Thoracic aorta (tissue), 2 donors: ENCODE measurements at regions not wholly inside any gene's neighbourhood (a gene's known extent, or its start where the extent isn't known, plus 50 kb on each side); places are given as distances from the start of the nearest gene placed in this dataset.

Source experiments
- ATAC-seq: fragments of 150-250 bp; one replicate; pipeline ENCODE4 v1.8.0; 2017; ENCODE audit warnings: low read depth; ENCODE audit not compliant: insufficient number of reproducible peaks, low FRiP score
- DNase-seq: peaks from one replicate; pipeline ENCODE4 v3.0.0-alpha.2; 2020; ENCODE audit warnings: low spot score
- H3K27ac ChIP-seq, 2 donors: fragments of 200-600 bp; sonication (generic); 1 replicate in 1 of 2; 2 replicates in 1 of 2; pipeline ENCODE4 v1.5.1; 2016; ENCODE audit warnings: mild to moderate bottlenecking in 2 of 2, moderate library complexity in 2 of 2
- H3K27me3 ChIP-seq: fragments of 200-600 bp; sonication (generic); replicated peaks from 2 replicates; pipeline ENCODE4 v1.6.0; 2016; ENCODE audit warnings: mild to moderate bottlenecking; ENCODE audit not compliant: insufficient read depth
- H3K36me3 ChIP-seq: fragments of 200-600 bp; sonication (generic); one replicate; pipeline ENCODE4 v1.5.1; 2016
- H3K4me1 ChIP-seq, 2 donors: fragments of 200-600 bp; sonication (generic); 1 replicate in 1 of 2; 2 replicates in 1 of 2; pipeline versions ENCODE4 v1.5.1 to v1.6.0; 2016; ENCODE audit warnings: low read depth in 2 of 2, mild to moderate bottlenecking in 1 of 2; ENCODE audit not compliant: control insufficient read depth in 1 of 2
- H3K4me3 ChIP-seq: fragments of 200-600 bp; sonication (generic); 2 replicates; pipeline ENCODE4 v1.5.1; 2016; ENCODE audit warnings: mild to moderate bottlenecking
- H3K9me3 ChIP-seq: fragments of 200-600 bp; sonication (generic); 2 replicates; pipeline ENCODE4 v1.5.1; 2016
- TF ChIP-seq, protein P1 (sequence below): fragments of 200-600 bp; sonication (generic); IDR thresholded peaks from one replicate; pipeline ENCODE4 v1.5.1; 2019; ENCODE audit warnings: antibody characterized with exemption

DNA sequence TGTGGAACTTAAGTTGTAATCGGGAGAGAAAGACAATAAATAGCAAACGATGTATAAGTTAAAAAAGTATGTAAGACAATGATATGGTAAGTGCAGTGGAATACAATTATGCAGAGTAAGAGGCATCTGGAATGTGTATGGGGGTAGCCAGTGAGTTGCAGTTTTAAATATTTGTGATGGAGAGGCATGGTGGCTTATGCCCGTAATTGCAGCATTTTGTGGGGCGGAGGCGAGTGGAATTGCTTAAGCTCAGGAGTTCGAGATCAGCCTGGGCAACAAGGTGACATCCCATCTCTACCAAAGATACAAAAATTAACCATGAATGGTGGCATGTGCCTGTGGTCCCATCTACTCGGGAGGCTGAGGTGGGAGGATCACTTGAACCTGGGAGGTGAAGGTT is 52.5 kb upstream of the WDFY3 start:
- H3K27ac ChIP-seq, result no peak overlapping the region
- DNase-seq, result no peak
- H3K9me3 ChIP-seq, result no peaks in the 10 kb centered on the region
- no peaks in the 10 kb centered on the region for H3K36me3 ChIP-seq
- TF ChIP-seq, protein P1, sequence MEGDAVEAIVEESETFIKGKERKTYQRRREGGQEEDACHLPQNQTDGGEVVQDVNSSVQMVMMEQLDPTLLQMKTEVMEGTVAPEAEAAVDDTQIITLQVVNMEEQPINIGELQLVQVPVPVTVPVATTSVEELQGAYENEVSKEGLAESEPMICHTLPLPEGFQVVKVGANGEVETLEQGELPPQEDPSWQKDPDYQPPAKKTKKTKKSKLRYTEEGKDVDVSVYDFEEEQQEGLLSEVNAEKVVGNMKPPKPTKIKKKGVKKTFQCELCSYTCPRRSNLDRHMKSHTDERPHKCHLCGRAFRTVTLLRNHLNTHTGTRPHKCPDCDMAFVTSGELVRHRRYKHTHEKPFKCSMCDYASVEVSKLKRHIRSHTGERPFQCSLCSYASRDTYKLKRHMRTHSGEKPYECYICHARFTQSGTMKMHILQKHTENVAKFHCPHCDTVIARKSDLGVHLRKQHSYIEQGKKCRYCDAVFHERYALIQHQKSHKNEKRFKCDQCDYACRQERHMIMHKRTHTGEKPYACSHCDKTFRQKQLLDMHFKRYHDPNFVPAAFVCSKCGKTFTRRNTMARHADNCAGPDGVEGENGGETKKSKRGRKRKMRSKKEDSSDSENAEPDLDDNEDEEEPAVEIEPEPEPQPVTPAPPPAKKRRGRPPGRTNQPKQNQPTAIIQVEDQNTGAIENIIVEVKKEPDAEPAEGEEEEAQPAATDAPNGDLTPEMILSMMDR, result no peak
- ATAC-seq, result no peak
- H3K4me3 ChIP-seq, result no peak overlapping the region
- no peaks in the 10 kb centered on the region for H3K27me3 ChIP-seq
- no peaks in the 10 kb centered on the region for H3K4me1 ChIP-seq

DNA sequence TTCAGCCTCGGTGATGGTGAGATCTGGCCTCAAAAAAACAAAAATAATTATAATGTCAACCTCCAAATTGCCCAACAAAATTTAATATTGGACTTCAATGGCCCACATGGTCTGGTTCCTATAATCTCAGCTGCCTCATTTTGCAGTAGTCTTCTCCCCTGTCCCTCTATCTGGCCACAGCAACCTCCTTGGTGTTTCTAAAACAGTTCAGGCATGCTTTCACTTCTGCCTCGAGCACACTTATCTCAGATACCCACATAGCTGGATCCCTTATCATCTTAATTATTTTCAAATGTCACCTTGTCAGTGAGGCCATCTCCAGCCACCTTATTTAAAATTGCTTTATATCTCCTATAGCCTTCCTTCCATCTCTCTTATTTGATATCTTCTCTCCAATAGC is 52.9 kb upstream of the WDFY3 start:
- Histone ChIP-seq H3K9me3 (no peaks in the 10 kb centered on the region), H3K27me3 (no peaks in the 10 kb centered on the region), H3K27ac (no peak overlapping the region), H3K4me3 (no peak overlapping the region), H3K36me3 (no peaks in the 10 kb centered on the region), H3K4me1 (no peaks in the 10 kb centered on the region)
- ATAC-seq (no peak), DNase-seq (no peak)
- TF ChIP-seq, protein P1, result no peak

DNA sequence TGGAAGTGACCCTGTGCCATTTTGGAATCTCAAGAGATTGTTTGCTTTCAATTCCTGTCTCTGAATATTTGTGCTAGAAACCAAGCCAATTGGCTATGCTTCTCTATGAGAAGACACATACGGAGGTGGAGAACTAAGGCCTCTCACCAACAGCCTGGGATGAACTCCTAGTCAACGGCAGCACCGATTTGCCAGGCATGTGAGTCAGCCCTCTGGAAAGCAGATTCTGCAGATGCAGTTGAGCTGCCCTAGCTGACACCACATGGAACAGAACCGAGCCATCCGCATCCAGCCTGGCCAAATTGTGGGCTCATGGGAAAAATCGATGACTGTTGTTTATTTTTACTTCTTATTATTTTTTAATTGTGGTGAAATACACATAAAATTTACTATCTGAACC is 58.2 kb upstream of the WDFY3 start:
- ATAC-seq (no peak), DNase-seq (no peak)
- Histone ChIP-seq H3K27me3 (no peaks in the 10 kb centered on the region), H3K9me3 (no peaks in the 10 kb centered on the region), H3K4me3 (no peak overlapping the region), H3K27ac (no peak overlapping the region), H3K36me3 (no peaks in the 10 kb centered on the region), H3K4me1 (no peaks in the 10 kb centered on the region)
- TF ChIP-seq, protein P1, result no peak

DNA sequence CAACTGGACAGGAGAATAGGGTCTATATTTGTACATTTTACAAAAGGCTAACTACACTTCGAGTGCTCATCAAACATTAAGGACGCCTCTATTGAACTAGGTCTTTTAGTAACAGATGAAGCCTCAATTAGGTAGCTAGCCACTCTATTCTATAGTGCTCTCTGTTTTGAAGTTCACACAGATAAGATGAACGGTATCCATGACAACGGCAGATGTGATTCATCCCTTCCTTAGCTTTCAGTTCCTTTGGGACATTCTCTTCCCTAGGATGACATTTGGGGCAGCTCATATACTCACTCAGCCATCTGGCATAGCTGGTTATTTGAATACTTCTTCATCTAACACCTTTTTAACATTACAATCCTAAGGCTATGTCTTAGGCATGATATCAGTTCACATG is 62.4 kb upstream of the WDFY3 start:
- Histone ChIP-seq H3K27me3 (no peaks in the 10 kb centered on the region), H3K9me3 (peaks cover 4% of the 10 kb centered on the region), H3K4me1 (no peaks in the 10 kb centered on the region), H3K27ac (no peak overlapping the region), H3K4me3 (no peak overlapping the region), H3K36me3 (no peaks in the 10 kb centered on the region)
- DNase-seq (no peak), ATAC-seq (no peak)
- TF ChIP-seq, protein P1, result no peak

DNA sequence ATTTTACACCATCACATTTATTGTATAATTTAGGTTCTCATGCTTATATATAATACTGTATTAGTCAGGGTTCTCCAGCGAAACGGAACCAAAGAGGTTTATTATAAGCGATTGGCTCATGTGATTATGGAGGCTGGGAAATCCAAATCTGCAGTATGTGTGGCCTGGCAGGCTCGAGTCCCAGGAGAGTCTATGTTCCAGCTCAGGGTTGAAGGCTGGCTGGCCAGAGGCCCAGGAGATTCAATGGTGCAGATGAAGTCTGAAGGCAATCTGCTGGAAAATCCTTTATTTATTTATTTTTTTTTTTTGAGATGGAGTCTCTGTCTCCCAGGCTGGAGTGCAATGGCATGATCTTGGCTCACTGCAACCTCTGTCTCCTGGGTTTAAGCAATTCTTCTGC is 63.0 kb upstream of the WDFY3 start:
- no peak for DNase-seq
- Histone ChIP-seq H3K4me1 (no peaks in the 10 kb centered on the region), H3K27ac (no peak overlapping the region), H3K4me3 (no peak overlapping the region), H3K9me3 (peaks cover 4% of the 10 kb centered on the region), H3K36me3 (no peaks in the 10 kb centered on the region), H3K27me3 (no peaks in the 10 kb centered on the region)
- TF ChIP-seq, protein P1, result no peak
- no peak for ATAC-seq
